ENCODE measurements at regions not wholly inside any gene's neighbourhood (a gene's known extent, or its start where the extent isn't known, plus 50 kb on each side); places are given as distances from the start of the nearest gene placed in this dataset.

DNA sequence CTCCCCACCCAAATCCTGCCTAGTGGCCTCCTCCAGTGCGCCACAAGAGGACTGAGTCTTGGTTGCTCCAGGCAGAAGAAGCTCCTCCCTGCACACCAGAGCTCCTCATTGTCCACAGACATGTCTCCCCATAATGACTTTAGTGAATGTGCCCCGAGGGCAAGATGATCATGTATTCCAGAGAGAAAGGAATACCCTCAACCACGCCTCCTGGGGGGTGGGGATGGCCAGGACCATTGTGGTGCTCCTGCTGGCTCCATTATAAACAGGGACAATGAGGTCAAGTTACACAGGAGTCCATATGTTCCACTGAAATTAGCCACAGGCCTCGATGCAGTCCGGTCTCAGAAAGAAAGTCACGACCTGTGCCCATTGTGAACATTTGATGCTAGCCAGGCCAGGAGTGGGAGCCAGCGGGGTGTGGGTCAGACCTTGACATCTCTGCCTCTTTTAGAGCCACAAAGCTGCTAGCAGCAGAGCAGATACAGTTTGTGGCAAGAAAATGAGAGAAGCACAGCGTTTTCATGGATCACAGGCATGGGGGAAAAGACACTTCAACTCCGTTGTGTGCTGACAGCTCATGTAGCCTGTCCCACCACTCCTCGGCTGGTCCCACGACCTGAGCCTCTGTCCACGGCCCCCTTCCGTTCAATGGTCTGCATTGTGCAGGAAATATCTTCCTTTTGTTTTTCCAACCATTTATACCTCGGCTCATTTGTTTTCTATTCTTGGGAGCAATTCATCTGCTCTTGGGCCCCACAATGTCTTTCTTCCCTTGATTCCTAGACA, 70.7 kb upstream of the FZD7 start:
- TF ChIP-seq, protein P1, sequence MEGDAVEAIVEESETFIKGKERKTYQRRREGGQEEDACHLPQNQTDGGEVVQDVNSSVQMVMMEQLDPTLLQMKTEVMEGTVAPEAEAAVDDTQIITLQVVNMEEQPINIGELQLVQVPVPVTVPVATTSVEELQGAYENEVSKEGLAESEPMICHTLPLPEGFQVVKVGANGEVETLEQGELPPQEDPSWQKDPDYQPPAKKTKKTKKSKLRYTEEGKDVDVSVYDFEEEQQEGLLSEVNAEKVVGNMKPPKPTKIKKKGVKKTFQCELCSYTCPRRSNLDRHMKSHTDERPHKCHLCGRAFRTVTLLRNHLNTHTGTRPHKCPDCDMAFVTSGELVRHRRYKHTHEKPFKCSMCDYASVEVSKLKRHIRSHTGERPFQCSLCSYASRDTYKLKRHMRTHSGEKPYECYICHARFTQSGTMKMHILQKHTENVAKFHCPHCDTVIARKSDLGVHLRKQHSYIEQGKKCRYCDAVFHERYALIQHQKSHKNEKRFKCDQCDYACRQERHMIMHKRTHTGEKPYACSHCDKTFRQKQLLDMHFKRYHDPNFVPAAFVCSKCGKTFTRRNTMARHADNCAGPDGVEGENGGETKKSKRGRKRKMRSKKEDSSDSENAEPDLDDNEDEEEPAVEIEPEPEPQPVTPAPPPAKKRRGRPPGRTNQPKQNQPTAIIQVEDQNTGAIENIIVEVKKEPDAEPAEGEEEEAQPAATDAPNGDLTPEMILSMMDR (IDR thresholded peaks at IDR 0.05): no peak
- TF ChIP-seq POLR2A (IDR thresholded peaks at IDR 0.05): no peak

Data from tibial nerve (tissue), 3 donors.